HG02870 (cell line): ENCODE measurements at regions not wholly inside any gene's neighbourhood (a gene's known extent, or its start where the extent isn't known, plus 50 kb on each side); places are given as distances from the start of the nearest gene placed in this dataset.
A peak's percentile ranks its signal among the peaks of the same experiment; 100 is the strongest.

ENCODE experiments used
- ATAC-seq: cut with Tn5 transposase; IDR thresholded peaks from one replicate; pipeline ENCODE4 v1.9.1; 2021; ENCODE audit warnings: mild to moderate bottlenecking, moderate library complexity; ENCODE audit not compliant: unreplicated experiment

DNA sequence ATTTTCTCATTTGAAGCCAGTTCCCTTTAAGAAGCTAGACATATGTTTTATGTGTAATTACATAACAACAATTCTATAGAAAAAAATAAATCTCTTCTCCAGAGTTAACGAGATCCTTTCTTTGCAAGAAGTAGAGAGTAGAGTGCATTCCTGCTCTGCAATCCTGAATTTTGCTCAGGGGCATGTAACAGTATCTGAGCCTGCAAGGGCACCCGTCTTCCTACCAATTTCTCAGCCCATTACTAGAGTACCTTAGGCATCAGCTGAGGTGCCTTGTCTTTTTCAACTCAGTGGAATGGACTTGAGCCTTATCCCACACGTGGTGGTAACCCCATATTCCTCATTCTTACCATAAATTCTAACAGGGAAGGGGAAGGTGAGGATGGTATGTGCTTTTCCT is 205.9 kb downstream of the IKZF2 start:
- no peak for ATAC-seq

GRCh38 chr2:212943351-212943750 is 208.1 kb downstream of the IKZF2 start:
- ATAC-seq = no peak

DNA sequence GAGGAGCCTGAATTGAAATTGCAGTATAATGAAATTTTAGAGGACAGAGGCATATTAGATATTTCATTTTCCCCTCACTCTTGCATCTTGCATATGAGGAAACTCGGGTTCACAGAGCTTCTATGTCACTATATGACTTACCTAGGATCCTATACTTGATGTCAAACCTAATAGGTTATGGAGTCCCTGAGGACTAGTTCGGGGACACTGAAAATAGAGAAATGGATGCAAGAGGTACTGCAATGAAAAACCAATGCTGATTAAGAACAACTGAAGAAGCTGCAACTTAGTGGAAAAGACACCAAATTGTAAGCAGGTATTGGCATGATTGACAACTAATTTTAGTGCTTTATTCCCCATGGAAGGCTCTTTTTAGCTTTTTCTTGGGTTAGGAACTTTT is 210.1 kb downstream of the IKZF2 start:
- no peak for ATAC-seq

- ATAC-seq = no peak
Observed at GRCh38 chr2:212940816-212941215, 210.6 kb downstream of the IKZF2 start.

GRCh38 chr2:212939777-212940531 is 211.5 kb downstream of the IKZF2 start:
- ATAC-seq = no peak

DNA sequence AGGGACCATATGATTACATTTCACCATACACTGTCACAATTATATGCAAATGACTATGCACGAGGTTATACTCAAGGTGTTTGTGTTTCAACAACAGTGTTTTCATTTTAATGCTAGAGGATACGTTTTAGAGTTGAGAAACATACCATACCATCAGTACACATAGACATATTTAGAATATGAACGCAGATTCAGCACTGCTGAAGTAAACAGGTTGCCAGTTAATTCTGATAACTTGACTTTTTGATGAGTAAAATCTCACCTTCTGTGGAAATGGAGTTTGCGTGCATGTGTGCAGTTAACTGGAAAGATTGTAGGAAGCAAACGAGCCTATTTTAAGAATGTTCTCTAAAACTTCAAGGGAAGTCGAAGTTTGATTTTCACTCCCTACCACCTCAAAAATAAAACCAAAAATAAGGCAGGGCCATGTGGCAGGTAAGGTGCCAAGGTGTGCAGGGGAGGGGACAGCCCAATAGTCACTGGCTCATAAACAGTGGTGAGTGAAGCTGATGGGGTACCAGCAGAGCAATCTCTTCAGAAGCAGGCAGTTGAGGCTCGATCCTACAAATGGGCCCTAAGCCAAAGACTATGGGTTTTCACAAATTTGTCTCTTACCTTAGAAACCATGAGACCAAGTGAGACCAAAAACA is 213.1 kb downstream of the IKZF2 start:
- ATAC-seq = peak; percentile 46

DNA sequence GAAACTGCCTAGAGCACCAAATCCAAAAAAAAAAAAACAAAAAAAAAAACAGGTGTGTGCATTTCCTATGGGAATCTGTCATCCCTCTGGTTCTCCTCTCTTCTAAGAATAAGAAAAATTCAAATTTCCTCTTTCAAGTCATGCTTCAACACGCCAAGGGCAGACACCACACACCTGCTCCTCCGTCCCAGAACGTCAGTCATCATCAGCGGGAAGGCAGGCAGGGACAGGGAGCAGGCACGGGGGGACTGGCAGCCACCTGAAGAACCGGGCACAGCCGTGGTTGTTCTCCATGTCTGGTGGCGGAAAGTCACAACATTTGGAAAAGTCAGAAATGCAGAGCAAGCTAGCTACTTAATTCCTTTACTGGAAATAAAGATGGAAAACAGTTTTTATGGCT is 214.8 kb downstream of the IKZF2 start:
- ATAC-seq = no peak

DNA sequence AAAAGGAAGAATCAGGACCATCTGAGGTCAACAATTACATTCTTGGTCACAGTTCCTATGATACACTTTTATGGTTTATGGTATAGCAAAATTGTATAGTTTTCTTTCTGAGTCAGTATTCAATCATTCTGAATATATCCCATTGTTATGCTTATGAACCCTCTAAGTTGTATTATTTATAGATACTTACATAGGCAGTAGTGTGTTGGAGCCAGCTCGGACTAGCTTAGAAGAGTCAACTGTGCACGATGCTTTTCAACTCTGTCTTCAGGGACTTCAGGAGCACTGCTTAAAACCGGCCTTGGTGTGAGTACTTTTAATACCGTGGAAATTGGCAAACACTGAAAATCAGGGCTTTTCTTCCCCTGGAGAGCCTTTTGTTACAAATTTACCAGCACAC is 215.7 kb downstream of the IKZF2 start:
- ATAC-seq = no peak

- no peak for ATAC-seq
Observed at GRCh38 chr2:212931271-212931670, 220.1 kb downstream of the IKZF2 start.

DNA sequence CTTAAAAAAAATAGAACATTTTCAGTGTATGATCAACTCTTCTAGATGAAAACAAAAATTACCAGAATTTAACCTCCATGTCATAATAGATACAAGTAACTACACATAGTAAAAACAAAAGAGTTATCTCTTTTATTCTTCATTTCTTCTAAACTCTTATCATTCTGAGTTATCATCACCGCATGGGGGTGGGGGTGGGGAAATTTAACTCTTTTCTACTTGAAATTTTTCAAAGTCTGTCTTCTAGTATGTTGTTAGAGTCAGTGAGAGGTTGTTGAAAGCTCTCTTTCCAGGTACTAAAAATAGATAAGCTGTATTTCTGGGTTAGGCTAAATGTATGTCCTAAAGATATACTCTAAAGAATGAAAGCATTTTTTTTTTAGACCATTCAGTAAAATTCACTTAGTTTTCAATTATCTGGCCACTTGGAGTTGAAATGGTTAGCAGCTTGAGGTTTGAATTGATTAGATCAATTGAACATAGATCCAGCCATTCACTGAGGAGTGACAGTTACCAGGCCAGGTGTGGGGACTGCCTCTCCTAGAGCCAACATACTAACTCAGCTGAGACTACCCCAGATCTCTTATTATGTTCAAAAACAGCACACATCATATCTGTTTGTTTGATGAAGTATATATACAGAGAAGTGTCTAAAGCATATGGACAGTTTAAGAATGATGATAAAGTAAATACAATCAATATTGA is 220.7 kb downstream of the IKZF2 start:
- ATAC-seq = no peak

GRCh38 chr2:212929971-212930370 is 221.4 kb downstream of the IKZF2 start:
- ATAC-seq = no peak

GRCh38 chr2:212929116-212929515 is 222.3 kb downstream of the IKZF2 start:
- ATAC-seq = peak; percentile 67

- no peak for ATAC-seq
Observed at GRCh38 chr2:212928681-212929080, 222.7 kb downstream of the IKZF2 start.

DNA sequence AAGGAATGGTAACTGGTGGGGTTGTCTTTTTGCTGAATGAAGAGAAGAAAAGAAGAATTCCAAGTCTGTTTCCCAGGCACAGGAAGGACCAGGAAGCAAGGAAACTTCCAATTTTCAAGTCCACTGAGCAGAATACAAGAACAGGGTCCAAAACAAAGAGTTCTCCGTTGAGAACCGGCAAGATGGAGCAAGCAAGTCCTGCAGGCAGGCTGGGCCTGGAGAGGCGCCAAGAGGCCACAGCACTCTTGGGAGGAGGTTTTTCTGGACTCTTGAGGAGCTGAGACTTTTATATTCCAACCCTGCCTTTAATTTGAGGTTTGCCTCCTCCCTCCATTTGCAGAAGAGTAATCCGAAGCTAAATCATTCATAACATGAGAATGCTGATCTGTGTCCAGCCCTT is 224.5 kb downstream of the IKZF2 start:
- no peak for ATAC-seq

DNA sequence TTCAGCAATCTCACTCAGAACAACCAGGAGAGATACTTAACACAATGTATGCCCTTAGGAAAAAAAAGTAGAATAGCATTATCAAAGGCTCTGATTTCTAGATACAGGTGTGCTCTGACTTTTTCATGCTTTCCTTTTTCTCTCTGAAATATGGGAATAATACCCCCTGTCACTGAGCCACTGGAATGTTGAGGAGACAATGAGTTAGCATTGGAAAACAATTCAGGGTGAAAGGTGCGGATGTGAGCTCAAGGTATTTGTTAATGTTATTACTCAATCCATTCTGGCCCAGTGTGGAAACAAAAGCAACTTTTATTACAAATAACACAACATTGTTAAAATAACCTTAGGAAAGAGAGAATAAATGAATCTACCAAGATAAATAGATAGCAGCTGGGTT is 228.0 kb downstream of the IKZF2 start:
- ATAC-seq = no peak

DNA sequence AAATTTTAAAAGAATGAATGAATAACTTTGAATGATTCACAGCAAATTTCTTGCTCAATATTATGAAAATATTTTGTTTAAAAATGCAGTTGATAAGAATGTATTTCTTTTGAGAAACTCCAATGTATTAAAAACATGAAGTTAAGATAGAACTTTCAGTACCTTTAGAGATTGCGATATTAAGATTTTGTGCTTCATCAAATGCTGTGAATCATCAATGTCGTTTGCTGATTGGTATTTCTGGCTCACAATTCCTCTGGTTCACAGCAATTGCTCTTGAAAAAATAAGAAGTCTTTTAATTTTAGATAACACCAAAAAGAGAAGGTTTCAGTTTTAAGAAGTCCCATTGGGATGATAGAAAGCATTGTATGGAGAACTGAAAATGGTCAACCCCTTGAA is 228.7 kb downstream of the IKZF2 start:
- no peak for ATAC-seq

GRCh38 chr2:212921711-212922110 is 229.7 kb downstream of the IKZF2 start:
- ATAC-seq = no peak

DNA sequence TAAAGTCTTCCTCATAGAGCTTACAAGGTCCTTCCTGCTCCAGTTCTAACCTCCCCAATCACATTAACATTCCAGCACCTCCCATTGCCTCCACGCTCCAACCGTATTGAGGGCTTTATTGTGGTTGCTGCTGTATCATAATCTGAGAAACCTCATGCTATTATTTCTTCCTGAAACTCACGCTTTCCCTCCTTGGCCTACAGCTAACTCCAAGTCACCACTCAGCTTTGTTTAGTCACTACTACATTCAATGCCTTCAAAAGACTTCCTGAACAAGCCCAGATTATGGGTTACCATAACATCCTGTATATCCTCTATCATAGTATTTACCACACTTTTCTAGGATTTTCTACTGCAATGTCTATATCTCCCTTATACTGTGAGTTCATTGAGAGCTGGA is 230.4 kb downstream of the IKZF2 start:
- no peak for ATAC-seq

- ATAC-seq = no peak
Observed at GRCh38 chr2:212919238-212919637, 232.2 kb downstream of the IKZF2 start.

- ATAC-seq = no peak
Observed at GRCh38 chr2:212918336-212918735, 233.1 kb downstream of the IKZF2 start.

GRCh38 chr2:212915121-212915782 is 236.2 kb downstream of the IKZF2 start:
- peak; percentile 80 for ATAC-seq

GRCh38 chr2:212914392-212914791 is 237.0 kb downstream of the IKZF2 start:
- no peak for ATAC-seq
